ENCODE measurements at regions not wholly inside any gene's neighbourhood (a gene's known extent, or its start where the extent isn't known, plus 50 kb on each side); places are given as distances from the start of the nearest gene placed in this dataset.

DNA sequence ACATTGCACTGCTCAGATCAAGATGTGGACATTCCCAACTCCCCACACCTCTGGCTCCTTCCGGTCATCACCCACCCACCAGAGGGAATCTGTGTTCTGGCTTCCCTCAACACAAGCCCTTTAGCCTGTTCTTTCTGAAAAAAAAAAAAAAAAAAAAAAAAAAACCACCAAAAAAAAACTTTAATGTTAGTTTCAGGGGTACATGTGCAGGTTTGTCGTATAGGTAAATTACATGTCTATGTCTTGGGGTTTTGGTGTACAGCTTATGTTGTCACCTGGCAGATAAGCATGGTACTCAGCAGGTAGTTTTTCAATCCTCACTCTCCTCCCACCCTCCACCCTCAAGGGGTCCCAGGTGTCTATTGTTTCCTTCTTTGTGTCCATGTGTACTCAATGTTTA lies 135.8 kb upstream of the FOXA2 start (continued):
- TF ChIP-seq ZNF318 (CRISPR knock-in tag; IDR thresholded peaks at IDR 0.05) (no peak), ZBTB33 (CRISPR knock-in tag; IDR thresholded peaks at IDR 0.05) (no peak), AGO2 (optimal IDR thresholded peaks at IDR 0.05; ENCODE audit: low read depth, low read length) (no peak), AGO1 (IDR thresholded peaks at IDR 0.05; ENCODE audit: low read depth, low read length, poor library complexity, severe bottlenecking) (no peak)

All from HepG2 (cell line).